SK-N-DZ (cell line): ENCODE measurements at regions not wholly inside any gene's neighbourhood (a gene's known extent, or its start where the extent isn't known, plus 50 kb on each side); places are given as distances from the start of the nearest gene placed in this dataset.
"Not testable (repeated sequence)": the region's sequence is repeated elsewhere in the genome, so short reads cannot be mapped to it uniquely, and the experiment has no call there.

Experiments used
- DNase-seq: peaks from one replicate; pipeline ENCODE4 v3.0.0-alpha.2; 2015; ENCODE audit warnings: low spot score

- no peak for DNase-seq
Observed at GRCh38 chr3:6418485-6418884, 442.4 kb upstream of the GRM7 start.

- DNase-seq = no peak
Observed at GRCh38 chr3:6421666-6422445, 439.1 kb upstream of the GRM7 start.

- no peak for DNase-seq
Observed at GRCh38 chr3:6425289-6425820, 435.6 kb upstream of the GRM7 start.

GRCh38 chr3:6428276-6428675 lies 432.6 kb upstream of the GRM7 start:
- DNase-seq = not testable (repeated sequence)

- DNase-seq = no peak
Observed at GRCh38 chr3:6435951-6436350, 425.0 kb upstream of the GRM7 start.

- DNase-seq = no peak
Observed at GRCh38 chr3:6437631-6438030, 423.3 kb upstream of the GRM7 start.

GRCh38 chr3:6438031-6438430 lies 422.9 kb upstream of the GRM7 start:
- no peak for DNase-seq

GRCh38 chr3:6439226-6439625 lies 421.7 kb upstream of the GRM7 start:
- peak; percentile 57 for DNase-seq

GRCh38 chr3:6439824-6440223 lies 421.1 kb upstream of the GRM7 start:
- no peak for DNase-seq

- DNase-seq = peak; percentile 54
Observed at GRCh38 chr3:6444888-6445658, 415.8 kb upstream of the GRM7 start.

- DNase-seq = no peak
Observed at GRCh38 chr3:6447166-6447801, 413.6 kb upstream of the GRM7 start.

GRCh38 chr3:6448011-6448410 lies 412.9 kb upstream of the GRM7 start:
- no peak for DNase-seq

- no peak for DNase-seq
Observed at GRCh38 chr3:6449099-6449498, 411.8 kb upstream of the GRM7 start.

- no peak for DNase-seq
Observed at GRCh38 chr3:6452974-6453373, 407.9 kb upstream of the GRM7 start.

GRCh38 chr3:6455031-6455430 lies 405.9 kb upstream of the GRM7 start:
- no peak for DNase-seq

- DNase-seq = no peak
Observed at GRCh38 chr3:6467186-6467585, 393.7 kb upstream of the GRM7 start.

GRCh38 chr3:6468589-6468988 lies 392.3 kb upstream of the GRM7 start:
- peak; percentile 26 for DNase-seq

GRCh38 chr3:6471744-6472143 lies 389.2 kb upstream of the GRM7 start:
- DNase-seq = no peak

- not testable (repeated sequence) for DNase-seq
Observed at GRCh38 chr3:6490487-6491327, 370.2 kb upstream of the GRM7 start.

- no peak for DNase-seq
Observed at GRCh38 chr3:6491768-6492167, 369.1 kb upstream of the GRM7 start.

GRCh38 chr3:6492306-6492705 lies 368.6 kb upstream of the GRM7 start:
- no peak for DNase-seq
